ENCODE measurements at regions not wholly inside any gene's neighbourhood (a gene's known extent, or its start where the extent isn't known, plus 50 kb on each side); places are given as distances from the start of the nearest gene placed in this dataset.

DNA sequence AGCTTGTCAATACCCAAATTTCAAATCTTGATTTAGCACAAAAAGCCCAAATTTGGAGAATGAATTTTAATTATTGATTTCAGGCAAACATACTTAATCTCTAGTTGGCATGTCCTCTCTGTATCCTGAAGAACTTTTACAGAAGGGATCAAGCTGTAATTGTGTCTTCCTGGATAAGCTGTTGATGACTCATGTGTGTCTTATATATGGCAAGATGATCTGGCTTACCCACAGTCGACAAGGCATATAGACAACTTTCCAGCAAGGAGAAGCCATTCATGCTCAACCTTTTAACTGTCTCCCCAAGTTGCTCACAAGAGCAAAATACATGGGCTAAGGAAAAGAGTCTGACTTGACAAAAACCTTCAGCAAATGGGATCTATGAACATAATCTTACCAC, 112.5 kb upstream of the SLCO6A1 start (continued):
- TF ChIP-seq, protein P1, sequence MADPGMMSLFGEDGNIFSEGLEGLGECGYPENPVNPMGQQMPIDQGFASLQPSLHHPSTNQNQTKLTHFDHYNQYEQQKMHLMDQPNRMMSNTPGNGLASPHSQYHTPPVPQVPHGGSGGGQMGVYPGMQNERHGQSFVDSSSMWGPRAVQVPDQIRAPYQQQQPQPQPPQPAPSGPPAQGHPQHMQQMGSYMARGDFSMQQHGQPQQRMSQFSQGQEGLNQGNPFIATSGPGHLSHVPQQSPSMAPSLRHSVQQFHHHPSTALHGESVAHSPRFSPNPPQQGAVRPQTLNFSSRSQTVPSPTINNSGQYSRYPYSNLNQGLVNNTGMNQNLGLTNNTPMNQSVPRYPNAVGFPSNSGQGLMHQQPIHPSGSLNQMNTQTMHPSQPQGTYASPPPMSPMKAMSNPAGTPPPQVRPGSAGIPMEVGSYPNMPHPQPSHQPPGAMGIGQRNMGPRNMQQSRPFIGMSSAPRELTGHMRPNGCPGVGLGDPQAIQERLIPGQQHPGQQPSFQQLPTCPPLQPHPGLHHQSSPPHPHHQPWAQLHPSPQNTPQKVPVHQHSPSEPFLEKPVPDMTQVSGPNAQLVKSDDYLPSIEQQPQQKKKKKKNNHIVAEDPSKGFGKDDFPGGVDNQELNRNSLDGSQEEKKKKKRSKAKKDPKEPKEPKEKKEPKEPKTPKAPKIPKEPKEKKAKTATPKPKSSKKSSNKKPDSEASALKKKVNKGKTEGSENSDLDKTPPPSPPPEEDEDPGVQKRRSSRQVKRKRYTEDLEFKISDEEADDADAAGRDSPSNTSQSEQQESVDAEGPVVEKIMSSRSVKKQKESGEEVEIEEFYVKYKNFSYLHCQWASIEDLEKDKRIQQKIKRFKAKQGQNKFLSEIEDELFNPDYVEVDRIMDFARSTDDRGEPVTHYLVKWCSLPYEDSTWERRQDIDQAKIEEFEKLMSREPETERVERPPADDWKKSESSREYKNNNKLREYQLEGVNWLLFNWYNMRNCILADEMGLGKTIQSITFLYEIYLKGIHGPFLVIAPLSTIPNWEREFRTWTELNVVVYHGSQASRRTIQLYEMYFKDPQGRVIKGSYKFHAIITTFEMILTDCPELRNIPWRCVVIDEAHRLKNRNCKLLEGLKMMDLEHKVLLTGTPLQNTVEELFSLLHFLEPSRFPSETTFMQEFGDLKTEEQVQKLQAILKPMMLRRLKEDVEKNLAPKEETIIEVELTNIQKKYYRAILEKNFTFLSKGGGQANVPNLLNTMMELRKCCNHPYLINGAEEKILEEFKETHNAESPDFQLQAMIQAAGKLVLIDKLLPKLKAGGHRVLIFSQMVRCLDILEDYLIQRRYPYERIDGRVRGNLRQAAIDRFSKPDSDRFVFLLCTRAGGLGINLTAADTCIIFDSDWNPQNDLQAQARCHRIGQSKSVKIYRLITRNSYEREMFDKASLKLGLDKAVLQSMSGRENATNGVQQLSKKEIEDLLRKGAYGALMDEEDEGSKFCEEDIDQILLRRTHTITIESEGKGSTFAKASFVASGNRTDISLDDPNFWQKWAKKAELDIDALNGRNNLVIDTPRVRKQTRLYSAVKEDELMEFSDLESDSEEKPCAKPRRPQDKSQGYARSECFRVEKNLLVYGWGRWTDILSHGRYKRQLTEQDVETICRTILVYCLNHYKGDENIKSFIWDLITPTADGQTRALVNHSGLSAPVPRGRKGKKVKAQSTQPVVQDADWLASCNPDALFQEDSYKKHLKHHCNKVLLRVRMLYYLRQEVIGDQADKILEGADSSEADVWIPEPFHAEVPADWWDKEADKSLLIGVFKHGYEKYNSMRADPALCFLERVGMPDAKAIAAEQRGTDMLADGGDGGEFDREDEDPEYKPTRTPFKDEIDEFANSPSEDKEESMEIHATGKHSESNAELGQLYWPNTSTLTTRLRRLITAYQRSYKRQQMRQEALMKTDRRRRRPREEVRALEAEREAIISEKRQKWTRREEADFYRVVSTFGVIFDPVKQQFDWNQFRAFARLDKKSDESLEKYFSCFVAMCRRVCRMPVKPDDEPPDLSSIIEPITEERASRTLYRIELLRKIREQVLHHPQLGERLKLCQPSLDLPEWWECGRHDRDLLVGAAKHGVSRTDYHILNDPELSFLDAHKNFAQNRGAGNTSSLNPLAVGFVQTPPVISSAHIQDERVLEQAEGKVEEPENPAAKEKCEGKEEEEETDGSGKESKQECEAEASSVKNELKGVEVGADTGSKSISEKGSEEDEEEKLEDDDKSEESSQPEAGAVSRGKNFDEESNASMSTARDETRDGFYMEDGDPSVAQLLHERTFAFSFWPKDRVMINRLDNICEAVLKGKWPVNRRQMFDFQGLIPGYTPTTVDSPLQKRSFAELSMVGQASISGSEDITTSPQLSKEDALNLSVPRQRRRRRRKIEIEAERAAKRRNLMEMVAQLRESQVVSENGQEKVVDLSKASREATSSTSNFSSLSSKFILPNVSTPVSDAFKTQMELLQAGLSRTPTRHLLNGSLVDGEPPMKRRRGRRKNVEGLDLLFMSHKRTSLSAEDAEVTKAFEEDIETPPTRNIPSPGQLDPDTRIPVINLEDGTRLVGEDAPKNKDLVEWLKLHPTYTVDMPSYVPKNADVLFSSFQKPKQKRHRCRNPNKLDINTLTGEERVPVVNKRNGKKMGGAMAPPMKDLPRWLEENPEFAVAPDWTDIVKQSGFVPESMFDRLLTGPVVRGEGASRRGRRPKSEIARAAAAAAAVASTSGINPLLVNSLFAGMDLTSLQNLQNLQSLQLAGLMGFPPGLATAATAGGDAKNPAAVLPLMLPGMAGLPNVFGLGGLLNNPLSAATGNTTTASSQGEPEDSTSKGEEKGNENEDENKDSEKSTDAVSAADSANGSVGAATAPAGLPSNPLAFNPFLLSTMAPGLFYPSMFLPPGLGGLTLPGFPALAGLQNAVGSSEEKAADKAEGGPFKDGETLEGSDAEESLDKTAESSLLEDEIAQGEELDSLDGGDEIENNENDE (IDR thresholded peaks at IDR 0.05; ENCODE audit: insufficient replicate concordance, low read length) = no peak
- TF ChIP-seq GTF2F1 (IDR thresholded peaks at IDR 0.05; ENCODE audit: borderline replicate concordance, low read depth, low read length) (no peak), TEAD4 (IDR thresholded peaks at IDR 0.05; ENCODE audit: low read depth, low read length) (no peak)
